KMS-11 (cell line): ENCODE measurements at regions not wholly inside any gene's neighbourhood (a gene's known extent, or its start where the extent isn't known, plus 50 kb on each side); places are given as distances from the start of the nearest gene placed in this dataset.

Experiments
- H2AFZ ChIP-seq: fragments of 200-600 bp; sonication (generic); 2 replicates; pipeline ENCODE4 v1.6.1; 2016; ENCODE audit warnings: antibody characterized with exemption, mixed run types, low read depth
- H3K27ac ChIP-seq: fragments of 200-600 bp; sonication (generic); 2 replicates; pipeline ENCODE4 v1.6.1; 2016; ENCODE audit warnings: mild to moderate bottlenecking, mixed run types
- H3K27me3 ChIP-seq: fragments of 200-600 bp; sonication (generic); 2 replicates; pipeline ENCODE4 v1.6.1; 2017; ENCODE audit warnings: mild to moderate bottlenecking, low read depth, mixed run types, moderate library complexity; ENCODE audit not compliant: insufficient read depth
- H3K36me3 ChIP-seq: fragments of 200-600 bp; sonication (generic); 2 replicates; pipeline ENCODE4 v1.6.1; 2017; ENCODE audit warnings: mild to moderate bottlenecking, mixed run types; ENCODE audit not compliant: insufficient read depth
- H3K4me1 ChIP-seq: fragments of 200-600 bp; sonication (generic); 2 replicates; pipeline ENCODE4 v1.6.1; 2016; ENCODE audit warnings: mild to moderate bottlenecking, low read depth, mixed run types; ENCODE audit not compliant: poor library complexity, severe bottlenecking
- H3K4me2 ChIP-seq: fragments of 200-600 bp; sonication (generic); 2 replicates; pipeline ENCODE4 v1.7.0; 2016; ENCODE audit warnings: mild to moderate bottlenecking, mixed run types
- H3K4me3 ChIP-seq: fragments of 200-600 bp; sonication (generic); IDR thresholded peaks from 2 replicates; pipeline ENCODE4 v1.6.1; 2017; ENCODE audit warnings: low read depth, low read length, mixed read lengths; ENCODE audit not compliant: insufficient read depth
- H3K79me2 ChIP-seq: fragments of 200-600 bp; sonication (generic); 2 replicates; pipeline ENCODE4 v1.6.1; 2016; ENCODE audit warnings: low read depth, mixed run types; ENCODE audit not compliant: insufficient read depth
- H3K9ac ChIP-seq: fragments of 200-600 bp; sonication (generic); 2 replicates; pipeline ENCODE4 v1.6.1; 2016; ENCODE audit warnings: mild to moderate bottlenecking, mixed run types
- H4K20me1 ChIP-seq: fragments of 200-600 bp; sonication (generic); 2 replicates; pipeline ENCODE4 v1.6.1; 2016; ENCODE audit warnings: mild to moderate bottlenecking, mixed run types; ENCODE audit not compliant: insufficient read depth
- TF ChIP-seq, protein P1 (sequence below): fragments of 200-600 bp; sonication (generic); conservative IDR thresholded peaks from 2 replicates; pipeline ENCODE4 v1.6.1; 2017; ENCODE audit warnings: low read depth, mild to moderate bottlenecking, antibody characterized with exemption, low read length, moderate library complexity, mixed read lengths

DNA sequence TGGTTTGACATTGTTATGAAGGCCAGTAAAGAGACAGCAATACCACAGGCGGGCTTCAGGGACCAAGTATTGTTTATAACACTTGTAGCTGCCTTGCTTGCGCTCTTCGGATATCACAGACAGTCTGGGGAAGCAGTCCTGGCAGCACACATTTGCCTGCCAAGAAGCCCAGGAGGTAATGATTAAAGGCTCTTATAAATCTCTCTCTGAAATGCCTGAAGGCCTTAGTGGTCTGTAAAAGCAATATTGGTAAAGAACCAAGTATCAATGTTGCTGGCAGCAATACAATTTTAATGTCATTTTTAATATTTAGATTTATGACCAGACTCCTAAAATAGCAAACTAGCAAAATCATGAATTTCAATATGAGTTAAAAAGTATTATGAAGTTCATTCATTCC lies 1312.4 kb downstream of the PCDH9 start:
- Histone ChIP-seq H3K27ac (no peak overlapping the region), H3K4me3 (no peak overlapping the region), H3K79me2 (no peaks in the 10 kb centered on the region), H3K36me3 (no peaks in the 10 kb centered on the region), H2AFZ (no peak overlapping the region), H3K9ac (no peak overlapping the region), H3K4me1 (no peaks in the 10 kb centered on the region), H4K20me1 (no peaks in the 10 kb centered on the region), H3K27me3 (no peaks in the 10 kb centered on the region), H3K4me2 (no peak overlapping the region)
- TF ChIP-seq, protein P1, sequence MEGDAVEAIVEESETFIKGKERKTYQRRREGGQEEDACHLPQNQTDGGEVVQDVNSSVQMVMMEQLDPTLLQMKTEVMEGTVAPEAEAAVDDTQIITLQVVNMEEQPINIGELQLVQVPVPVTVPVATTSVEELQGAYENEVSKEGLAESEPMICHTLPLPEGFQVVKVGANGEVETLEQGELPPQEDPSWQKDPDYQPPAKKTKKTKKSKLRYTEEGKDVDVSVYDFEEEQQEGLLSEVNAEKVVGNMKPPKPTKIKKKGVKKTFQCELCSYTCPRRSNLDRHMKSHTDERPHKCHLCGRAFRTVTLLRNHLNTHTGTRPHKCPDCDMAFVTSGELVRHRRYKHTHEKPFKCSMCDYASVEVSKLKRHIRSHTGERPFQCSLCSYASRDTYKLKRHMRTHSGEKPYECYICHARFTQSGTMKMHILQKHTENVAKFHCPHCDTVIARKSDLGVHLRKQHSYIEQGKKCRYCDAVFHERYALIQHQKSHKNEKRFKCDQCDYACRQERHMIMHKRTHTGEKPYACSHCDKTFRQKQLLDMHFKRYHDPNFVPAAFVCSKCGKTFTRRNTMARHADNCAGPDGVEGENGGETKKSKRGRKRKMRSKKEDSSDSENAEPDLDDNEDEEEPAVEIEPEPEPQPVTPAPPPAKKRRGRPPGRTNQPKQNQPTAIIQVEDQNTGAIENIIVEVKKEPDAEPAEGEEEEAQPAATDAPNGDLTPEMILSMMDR = no peak

DNA sequence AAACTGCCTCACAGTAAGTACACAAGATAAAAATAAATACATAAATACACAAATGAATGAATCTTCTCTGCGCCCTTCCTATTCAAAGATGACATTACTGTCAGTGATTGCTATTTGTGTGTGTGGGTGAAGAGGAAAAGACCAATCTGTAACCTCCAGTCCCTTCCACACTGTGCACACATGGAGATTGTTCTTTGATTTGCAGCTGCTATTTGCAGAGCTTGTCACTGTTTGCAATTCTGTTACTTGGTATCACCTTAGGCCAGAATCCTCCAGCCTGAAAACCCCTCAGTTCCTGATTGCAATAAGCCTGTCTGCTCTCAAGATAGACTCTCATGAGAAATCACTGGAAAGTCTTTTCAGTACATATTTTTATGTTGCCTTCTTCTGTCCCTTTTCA lies 1314.9 kb downstream of the PCDH9 start:
- H2AFZ ChIP-seq = no peak overlapping the region
- TF ChIP-seq, protein P1 = no peak
- no peak overlapping the region for H3K4me3 ChIP-seq

DNA sequence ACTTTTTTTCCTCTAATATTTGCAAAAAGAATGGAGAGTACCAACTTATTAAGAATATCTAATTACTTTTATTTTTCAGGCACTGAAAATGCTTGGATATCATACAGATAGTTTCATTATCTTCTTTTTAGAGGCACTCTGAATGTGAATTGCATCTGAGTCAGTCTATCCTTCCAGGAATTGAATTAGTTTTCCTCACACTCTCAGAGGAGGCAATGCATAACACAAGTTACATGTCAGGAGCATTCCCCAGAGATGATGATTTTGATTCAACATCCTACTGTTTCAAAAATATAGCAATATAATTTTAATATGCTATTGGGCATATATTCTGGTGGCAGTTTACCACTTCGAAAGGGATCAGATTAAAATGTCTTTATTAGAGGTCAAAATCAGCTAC lies 1315.4 kb downstream of the PCDH9 start:
- Histone ChIP-seq H3K4me1 (no peaks in the 10 kb centered on the region), H3K9ac (no peak overlapping the region), H3K27me3 (no peaks in the 10 kb centered on the region), H3K27ac (no peak overlapping the region), H3K79me2 (no peaks in the 10 kb centered on the region), H3K4me2 (no peak overlapping the region), H3K4me3 (no peak overlapping the region), H4K20me1 (no peaks in the 10 kb centered on the region), H3K36me3 (no peaks in the 10 kb centered on the region), H2AFZ (no peak overlapping the region)
- TF ChIP-seq, protein P1 = no peak

More for the DNA sequence above, 1314.9 kb downstream of the PCDH9 start:
- Histone ChIP-seq H4K20me1 (no peaks in the 10 kb centered on the region), H3K27me3 (no peaks in the 10 kb centered on the region), H3K4me1 (no peaks in the 10 kb centered on the region), H3K36me3 (no peaks in the 10 kb centered on the region), H3K79me2 (no peaks in the 10 kb centered on the region), H3K27ac (no peak overlapping the region), H3K9ac (no peak overlapping the region), H3K4me2 (no peak overlapping the region)

DNA sequence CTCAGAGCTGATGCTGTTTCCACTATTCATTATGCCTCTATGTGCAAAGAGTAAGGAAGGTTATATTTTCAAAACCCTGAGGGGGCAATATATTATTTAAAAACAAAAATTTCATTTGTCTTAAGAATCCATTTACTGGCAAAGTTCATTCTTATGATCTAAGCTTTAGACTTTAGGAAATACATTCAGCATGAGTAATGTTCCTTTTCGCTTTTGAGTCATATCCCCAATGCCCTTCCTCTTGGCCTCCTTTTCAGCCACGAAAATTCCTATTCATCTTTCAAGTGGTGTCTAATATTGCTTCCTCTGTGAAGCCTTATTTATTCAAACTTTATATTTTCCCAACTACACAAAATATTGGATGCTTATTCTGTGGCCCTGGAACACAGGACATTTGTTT lies 1317.0 kb downstream of the PCDH9 start:
- Histone ChIP-seq H3K4me2 (no peak overlapping the region), H4K20me1 (no peaks in the 10 kb centered on the region), H3K4me3 (no peak overlapping the region), H3K9ac (no peak overlapping the region), H3K36me3 (no peaks in the 10 kb centered on the region), H2AFZ (no peak overlapping the region), H3K4me1 (no peaks in the 10 kb centered on the region), H3K27me3 (no peaks in the 10 kb centered on the region), H3K79me2 (no peaks in the 10 kb centered on the region), H3K27ac (no peak overlapping the region)
- TF ChIP-seq, protein P1 = no peak
